Lung (tissue), 11 donors: ENCODE measurements at regions not wholly inside any gene's neighbourhood (a gene's known extent, or its start where the extent isn't known, plus 50 kb on each side); places are given as distances from the start of the nearest gene placed in this dataset.

ENCODE experiments used
- ATAC-seq: fragments of 200-7000 bp; cut with Tn5 transposase; one replicate; pipeline ENCODE4 v1.9.1; 2020; ENCODE audit warnings: moderate number of reproducible peaks; ENCODE audit not compliant: insufficient read depth, low FRiP score
- DNase-seq, 3 donors: peaks; one replicate each; pipeline ENCODE4 v3.0.0-alpha.2; 2013 to 2017
- H3K27ac ChIP-seq, 2 donors: one replicate each; pipeline ENCODE4 v1.5.1; 2013; ENCODE audit warnings: mild to moderate bottlenecking in 2 of 2, moderate library complexity in 2 of 2, control low read depth in 1 of 2, inconsistent platforms in 1 of 2, low read depth in 1 of 2, low read length in 1 of 2
- H3K27me3 ChIP-seq, 3 donors: one replicate each; pipeline ENCODE4 v1.5.1; 2013; ENCODE audit warnings: low read length in 2 of 3; ENCODE audit not compliant: control insufficient read depth in 3 of 3, insufficient read depth in 3 of 3
- H3K36me3 ChIP-seq, 4 donors: one replicate each; pipeline ENCODE4 v1.5.1; 2013; ENCODE audit warnings: low read length in 4 of 4, mild to moderate bottlenecking in 1 of 4, moderate library complexity in 1 of 4; ENCODE audit not compliant: control insufficient read depth in 4 of 4, insufficient read depth in 4 of 4
- H3K4me1 ChIP-seq, 5 donors: one replicate each; pipeline ENCODE4 v1.5.1; 2013; ENCODE audit warnings: low read length in 5 of 5, mild to moderate bottlenecking in 2 of 5, moderate library complexity in 1 of 5; ENCODE audit not compliant: control insufficient read depth in 5 of 5, insufficient read depth in 5 of 5
- H3K4me3 ChIP-seq: one replicate; pipeline ENCODE4 v1.5.1; 2013; ENCODE audit warnings: mild to moderate bottlenecking, control low read depth, moderate library complexity
- H3K9ac ChIP-seq, 2 donors: one replicate each; pipeline ENCODE4 v1.5.1; 2013; ENCODE audit warnings: low read length in 2 of 2, control low read depth in 1 of 2; ENCODE audit not compliant: insufficient read depth in 1 of 2
- H3K9me3 ChIP-seq, 4 donors: one replicate each; pipeline ENCODE4 v1.5.1; 2013; ENCODE audit warnings: low read length in 3 of 4, mild to moderate bottlenecking in 1 of 4, moderate library complexity in 1 of 4; ENCODE audit not compliant: control insufficient read depth in 4 of 4, insufficient read depth in 3 of 4
- WGBS, 2 donors: extraction: QIAGEN DNeasy Blood & Tissue Kit; methylation state at CpG; one replicate each; pipeline ENCODE4 v1.1.7; 2013; 5-methylcytosine and 5-hydroxymethylcytosine counted together
- TF ChIP-seq, protein P1 (sequence below): IDR thresholded peaks from 2 replicates; pipeline ENCODE4 v1.5.1; 2012; ENCODE audit warnings: mild to moderate bottlenecking; ENCODE audit errors: control extremely low read depth, extremely low read depth
- donor health status: control.
- donor health status: control.
- donor health status: Bipolar disorder and iron deficiency.
- donor health status: healthy.
- donor health status: DM: yes; HTN: yes; CAD: no.

DNA sequence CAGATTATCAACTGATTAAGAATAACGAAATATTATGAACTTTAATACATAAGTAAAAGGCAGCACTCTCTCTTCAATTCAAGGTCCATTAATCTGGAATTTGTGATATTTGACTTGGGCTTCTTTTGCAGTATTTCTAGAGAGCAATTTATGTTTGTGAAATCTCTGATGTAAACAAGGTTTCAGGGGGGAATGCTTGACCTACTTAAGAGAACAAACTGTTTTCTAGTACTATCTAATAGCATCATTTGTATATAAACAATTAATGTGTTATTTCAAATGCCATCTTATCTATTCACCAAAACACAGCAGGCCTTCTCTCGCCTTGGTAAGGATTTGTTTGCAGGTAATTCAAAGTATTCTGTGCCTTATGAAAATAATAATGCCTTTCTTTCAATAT lies 103.6 kb upstream of the FST start:
- no peak overlapping the region for H3K4me3 ChIP-seq
- no peaks in the 10 kb centered on the region for H3K36me3 ChIP-seq
- DNase-seq (peak in 1 of 3 donors; percentile 15), ATAC-seq (no peak)
- TF ChIP-seq, protein P1, sequence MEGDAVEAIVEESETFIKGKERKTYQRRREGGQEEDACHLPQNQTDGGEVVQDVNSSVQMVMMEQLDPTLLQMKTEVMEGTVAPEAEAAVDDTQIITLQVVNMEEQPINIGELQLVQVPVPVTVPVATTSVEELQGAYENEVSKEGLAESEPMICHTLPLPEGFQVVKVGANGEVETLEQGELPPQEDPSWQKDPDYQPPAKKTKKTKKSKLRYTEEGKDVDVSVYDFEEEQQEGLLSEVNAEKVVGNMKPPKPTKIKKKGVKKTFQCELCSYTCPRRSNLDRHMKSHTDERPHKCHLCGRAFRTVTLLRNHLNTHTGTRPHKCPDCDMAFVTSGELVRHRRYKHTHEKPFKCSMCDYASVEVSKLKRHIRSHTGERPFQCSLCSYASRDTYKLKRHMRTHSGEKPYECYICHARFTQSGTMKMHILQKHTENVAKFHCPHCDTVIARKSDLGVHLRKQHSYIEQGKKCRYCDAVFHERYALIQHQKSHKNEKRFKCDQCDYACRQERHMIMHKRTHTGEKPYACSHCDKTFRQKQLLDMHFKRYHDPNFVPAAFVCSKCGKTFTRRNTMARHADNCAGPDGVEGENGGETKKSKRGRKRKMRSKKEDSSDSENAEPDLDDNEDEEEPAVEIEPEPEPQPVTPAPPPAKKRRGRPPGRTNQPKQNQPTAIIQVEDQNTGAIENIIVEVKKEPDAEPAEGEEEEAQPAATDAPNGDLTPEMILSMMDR: no peak
- H3K9ac ChIP-seq: no peak overlapping the region
- H3K9me3 ChIP-seq: no peaks in the 10 kb centered on the region
- no peak overlapping the region for H3K27ac ChIP-seq
- WGBS, 2 donors: 62 to 74% methylated on average over 2 of the region's 2 CpGs
- no peaks in the 10 kb centered on the region for H3K27me3 ChIP-seq
- no peaks in the 10 kb centered on the region for H3K4me1 ChIP-seq

DNA sequence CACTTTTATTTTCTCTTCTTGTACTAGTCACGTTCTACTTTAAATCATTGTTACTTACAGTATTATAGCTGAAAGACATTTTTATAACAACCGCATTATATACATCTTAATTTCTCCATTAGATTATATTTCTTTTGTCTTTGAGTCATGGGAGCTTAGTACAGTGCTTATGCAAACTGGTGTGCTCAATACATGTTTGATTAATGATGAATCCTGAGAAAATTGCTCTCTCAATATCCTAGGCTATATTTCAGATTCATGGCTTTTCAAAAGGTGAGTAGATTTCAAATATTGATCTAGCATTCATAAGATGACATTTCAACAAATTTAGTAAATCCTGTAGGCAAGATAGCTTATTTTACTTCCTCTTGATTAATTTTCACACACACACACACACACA lies 102.2 kb upstream of the FST start:
- H3K27me3 ChIP-seq: no peaks in the 10 kb centered on the region
- TF ChIP-seq, protein P1: no peak
- 94 to 96% methylated on average over 2 of the region's 2 CpGs for WGBS, 2 donors
- no peak overlapping the region for H3K27ac ChIP-seq
- no peaks in the 10 kb centered on the region for H3K4me1 ChIP-seq
- no peak for DNase-seq
- H3K9me3 ChIP-seq: no peaks in the 10 kb centered on the region
- ATAC-seq: no peak
- H3K36me3 ChIP-seq: no peaks in the 10 kb centered on the region
- no peak overlapping the region for H3K4me3 ChIP-seq
- no peak overlapping the region for H3K9ac ChIP-seq

DNA sequence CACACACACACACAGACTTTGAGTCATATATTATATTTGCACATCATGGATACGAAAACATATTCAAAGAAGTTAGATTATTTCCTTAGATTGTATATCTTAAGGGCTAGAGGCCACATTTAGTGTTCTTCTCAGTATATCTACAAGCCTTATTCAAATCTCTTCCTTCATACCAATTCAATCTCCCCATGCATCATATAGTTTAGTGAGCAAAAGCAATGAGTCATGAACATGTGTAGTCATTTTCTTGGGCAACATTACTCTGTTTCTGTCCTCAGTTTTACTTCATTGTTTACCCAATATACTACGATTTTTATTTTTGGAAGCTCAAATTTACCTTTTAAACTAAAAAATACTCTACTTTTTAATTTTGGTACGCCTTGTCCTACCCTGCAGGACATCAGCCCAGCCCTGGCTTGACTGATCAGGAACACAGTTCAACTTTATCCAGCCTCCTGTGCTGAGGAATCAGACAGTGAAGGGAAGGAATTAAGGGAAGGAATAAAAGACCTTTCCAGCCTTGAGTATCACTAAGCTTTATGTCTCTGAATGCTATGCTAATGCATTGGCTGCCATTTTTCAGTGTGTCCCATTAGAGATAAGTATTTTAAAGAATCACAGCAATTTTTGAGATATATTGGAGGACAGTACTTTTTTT lies 101.7 kb upstream of the FST start:
- H3K4me1 ChIP-seq: no peaks in the 10 kb centered on the region
- ATAC-seq: no peak
- no peak overlapping the region for H3K9ac ChIP-seq
- WGBS, 2 donors: 88 to 90% methylated on average over 3 of the region's 3 CpGs
- no peak for DNase-seq
- no peaks in the 10 kb centered on the region for H3K9me3 ChIP-seq
- TF ChIP-seq, protein P1: no peak
- no peak overlapping the region for H3K27ac ChIP-seq
- H3K36me3 ChIP-seq: no peaks in the 10 kb centered on the region
- no peaks in the 10 kb centered on the region for H3K27me3 ChIP-seq
- H3K4me3 ChIP-seq: no peak overlapping the region

DNA sequence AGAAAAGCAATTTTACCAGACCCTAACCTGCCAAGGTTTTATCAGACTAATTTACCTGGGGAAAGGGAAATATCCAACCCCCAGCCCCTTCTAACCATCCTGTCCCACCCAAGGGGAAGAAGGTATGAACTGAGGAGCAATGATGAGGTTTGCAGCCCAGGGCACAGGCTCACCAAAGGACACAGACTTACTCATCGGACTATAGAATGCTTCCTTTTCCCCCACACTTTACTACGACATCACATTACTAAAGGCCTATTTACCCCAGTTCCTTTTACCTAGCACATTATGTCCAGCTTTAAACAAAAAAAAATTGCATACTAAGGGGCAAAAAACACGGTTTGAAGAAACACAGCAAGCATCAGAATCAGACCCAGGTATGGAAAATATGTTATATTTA lies 94.1 kb upstream of the FST start:
- Histone ChIP-seq H3K27ac (no peak overlapping the region), H3K9me3 (no peaks in the 10 kb centered on the region), H3K36me3 (no peaks in the 10 kb centered on the region), H3K4me1 (no peaks in the 10 kb centered on the region), H3K4me3 (no peak overlapping the region), H3K9ac (no peak overlapping the region), H3K27me3 (no peaks in the 10 kb centered on the region)
- ATAC-seq (no peak), DNase-seq (no peak)
- WGBS, 2 donors: 90 to 91% methylated on average over 3 of the region's 3 CpGs
- TF ChIP-seq, protein P1: no peak
